ENCODE measurements at regions not wholly inside any gene's neighbourhood (a gene's known extent, or its start where the extent isn't known, plus 50 kb on each side); places are given as distances from the start of the nearest gene placed in this dataset.

DNA sequence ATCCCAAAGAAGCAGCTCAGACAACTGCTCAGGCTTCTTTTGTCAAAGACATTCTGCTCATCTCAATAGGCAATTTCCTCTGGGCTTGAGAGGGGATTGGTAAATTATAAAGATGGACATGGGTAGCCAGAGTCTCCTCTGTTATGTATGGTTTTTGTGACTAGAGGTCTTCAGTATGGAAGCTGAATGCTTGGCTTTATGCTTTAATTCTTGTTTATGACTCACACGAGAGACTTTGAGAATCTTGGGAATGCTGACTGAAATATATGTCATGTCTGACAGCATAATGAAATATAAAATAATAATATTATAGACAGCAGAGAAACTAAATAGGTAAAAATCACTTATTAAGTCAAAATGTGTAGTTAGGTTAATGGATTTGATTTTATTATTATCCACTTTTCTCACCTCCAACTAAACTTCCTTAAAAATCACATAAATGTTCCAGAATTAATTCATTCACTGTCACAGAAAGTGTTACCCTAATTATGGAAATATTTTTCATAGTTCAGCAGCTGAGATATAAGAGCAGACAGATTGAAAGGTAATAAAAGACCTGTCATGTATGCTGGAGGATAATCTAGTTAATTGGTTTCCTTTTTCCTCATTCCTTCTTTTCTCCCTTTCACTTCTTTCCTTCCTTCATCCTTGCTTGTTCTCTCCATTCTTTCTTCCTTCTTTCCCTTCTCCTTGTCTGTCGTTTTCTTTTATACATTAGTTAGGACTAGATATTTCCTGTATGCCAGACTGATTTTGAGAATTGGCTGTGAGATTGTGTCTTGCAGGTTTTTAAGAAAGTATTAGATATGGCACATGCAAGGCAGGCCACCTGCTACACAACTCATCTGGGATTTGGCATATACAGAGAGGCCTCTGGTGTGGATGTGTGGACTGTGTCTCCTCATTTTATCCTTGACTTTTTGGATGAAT lies 1866.1 kb upstream of the NUDT12 start:
- Histone ChIP-seq H3K4me3 (no peak overlapping the region), H3K27me3 (ENCODE audit: low read depth) (no peaks in the 10 kb centered on the region), H3K27ac (replicated peaks) (no peak overlapping the region), H3K9me3 (replicated peaks) (no peaks in the 10 kb centered on the region), H3K36me3 (no peaks in the 10 kb centered on the region), H3K4me1 (no peaks in the 10 kb centered on the region)
- DNase-seq = no peak
- no peak for TF ChIP-seq CTCF (IDR thresholded peaks at IDR 0.05; ENCODE audit: borderline replicate concordance)
- intact Hi-C loops (cut with micrococcal nuclease) = no loop called here

DNA sequence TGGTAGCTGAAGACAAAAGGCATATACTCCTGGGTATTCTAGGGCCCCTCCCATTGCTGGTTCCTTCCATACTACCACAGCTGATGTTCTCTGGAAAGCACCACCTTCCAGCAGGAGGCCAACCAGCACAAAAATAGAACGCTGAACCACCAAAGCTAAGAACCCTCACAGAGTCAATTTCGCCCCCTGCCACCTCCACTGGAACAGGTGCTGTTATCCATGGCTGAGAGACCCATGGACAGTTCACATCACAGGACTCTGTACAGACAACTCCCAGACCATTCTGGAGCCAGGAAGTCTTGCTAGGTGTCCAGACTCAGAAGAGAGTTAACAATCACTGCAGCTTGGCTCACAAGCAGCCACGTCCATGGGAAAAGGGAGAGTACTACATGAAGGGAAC lies 1851.5 kb upstream of the NUDT12 start:
- Histone ChIP-seq H3K27me3 (ENCODE audit: low read depth) (no peaks in the 10 kb centered on the region), H3K9me3 (replicated peaks) (peaks cover 41% of the 10 kb centered on the region), H3K4me1 (no peaks in the 10 kb centered on the region), H3K4me3 (no peak overlapping the region), H3K27ac (replicated peaks) (no peak overlapping the region), H3K36me3 (no peaks in the 10 kb centered on the region)
- DNase-seq = no peak
- no peak for TF ChIP-seq CTCF (IDR thresholded peaks at IDR 0.05; ENCODE audit: borderline replicate concordance)
- intact Hi-C loops (cut with micrococcal nuclease) = no loop called here

DNA sequence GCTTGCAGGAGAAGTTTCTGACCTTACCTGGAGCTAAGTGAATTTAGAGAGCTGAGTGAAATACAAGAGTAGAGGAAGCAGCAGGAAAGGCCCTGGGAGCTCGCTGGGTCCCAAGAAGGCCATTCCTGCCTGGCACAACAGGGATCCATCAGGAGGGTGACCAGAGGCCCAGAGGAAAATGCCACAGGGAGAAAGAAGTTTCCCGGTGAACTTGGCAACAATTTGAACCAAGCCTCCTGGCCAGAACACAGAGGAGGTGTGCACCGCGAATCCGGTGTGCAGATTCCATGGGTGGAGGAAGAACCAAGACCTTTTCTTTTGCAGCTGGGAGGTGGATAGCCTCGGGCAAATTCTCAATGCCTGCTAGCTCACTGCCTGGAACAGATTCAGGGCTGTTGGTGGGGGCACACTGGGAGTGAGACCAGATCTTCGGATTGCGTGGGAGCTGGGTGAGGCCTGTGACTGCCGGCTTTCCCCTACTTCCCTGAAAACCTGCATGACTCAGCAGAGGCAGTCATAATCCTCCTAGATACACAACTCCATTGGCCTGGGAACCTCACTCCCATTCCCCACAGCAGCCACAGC lies 1850.9 kb upstream of the NUDT12 start:
- Histone ChIP-seq H3K4me1 (no peaks in the 10 kb centered on the region), H3K27me3 (ENCODE audit: low read depth) (no peaks in the 10 kb centered on the region), H3K27ac (replicated peaks) (no peak overlapping the region), H3K36me3 (no peaks in the 10 kb centered on the region), H3K4me3 (no peak overlapping the region), H3K9me3 (replicated peaks) (peaks cover 36% of the 10 kb centered on the region)
- TF ChIP-seq CTCF (IDR thresholded peaks at IDR 0.05; ENCODE audit: borderline replicate concordance) = no peak
- no peak for DNase-seq
- intact Hi-C loops (cut with micrococcal nuclease) = no loop called here

DNA sequence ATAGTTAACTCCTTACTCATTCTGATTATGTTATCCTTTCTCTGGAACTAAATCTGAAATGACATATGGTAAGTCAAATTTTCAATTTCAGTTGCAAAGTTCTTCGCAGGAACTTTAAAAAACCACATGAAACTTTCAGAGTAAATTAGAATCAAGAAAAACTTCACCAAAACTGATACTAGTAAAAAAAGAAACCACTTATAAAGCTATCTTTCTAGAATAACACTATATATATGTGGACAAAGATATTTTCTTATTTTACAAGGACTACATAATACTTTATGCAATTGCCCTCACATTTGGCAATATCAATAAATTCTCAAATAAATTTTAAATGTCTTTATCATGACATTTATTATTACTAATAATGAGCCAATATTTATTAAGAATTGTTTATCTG lies 1847.1 kb upstream of the NUDT12 start:
- intact Hi-C loops (cut with micrococcal nuclease) = no loop called here

GRCh38 chr5:105407200-105407599 lies 1844.6 kb upstream of the NUDT12 start:
- no peak overlapping the region for H3K4me3 ChIP-seq
- intact Hi-C loops (cut with micrococcal nuclease) = no loop called here
- no peaks in the 10 kb centered on the region for H3K4me1 ChIP-seq
- H3K36me3 ChIP-seq = no peaks in the 10 kb centered on the region
- TF ChIP-seq CTCF (IDR thresholded peaks at IDR 0.05; ENCODE audit: borderline replicate concordance) = no peak
- no peak overlapping the region for H3K27ac ChIP-seq (replicated peaks)
- no peak for DNase-seq
- no peaks in the 10 kb centered on the region for H3K27me3 ChIP-seq (ENCODE audit: low read depth)
- H3K9me3 ChIP-seq (replicated peaks) = no peaks in the 10 kb centered on the region

More for the DNA sequence above, 1847.1 kb upstream of the NUDT12 start:
- Histone ChIP-seq H3K9me3 (replicated peaks) (peaks cover 4% of the 10 kb centered on the region), H3K27me3 (ENCODE audit: low read depth) (no peaks in the 10 kb centered on the region), H3K27ac (replicated peaks) (no peak overlapping the region), H3K4me1 (no peaks in the 10 kb centered on the region), H3K36me3 (no peaks in the 10 kb centered on the region), H3K4me3 (no peak overlapping the region)
- DNase-seq = no peak
- TF ChIP-seq CTCF (IDR thresholded peaks at IDR 0.05; ENCODE audit: borderline replicate concordance) = no peak

All from left ventricle myocardium inferior (tissue), 1 donor.